ENCODE measurements at regions not wholly inside any gene's neighbourhood (a gene's known extent, or its start where the extent isn't known, plus 50 kb on each side); places are given as distances from the start of the nearest gene placed in this dataset.

DNA sequence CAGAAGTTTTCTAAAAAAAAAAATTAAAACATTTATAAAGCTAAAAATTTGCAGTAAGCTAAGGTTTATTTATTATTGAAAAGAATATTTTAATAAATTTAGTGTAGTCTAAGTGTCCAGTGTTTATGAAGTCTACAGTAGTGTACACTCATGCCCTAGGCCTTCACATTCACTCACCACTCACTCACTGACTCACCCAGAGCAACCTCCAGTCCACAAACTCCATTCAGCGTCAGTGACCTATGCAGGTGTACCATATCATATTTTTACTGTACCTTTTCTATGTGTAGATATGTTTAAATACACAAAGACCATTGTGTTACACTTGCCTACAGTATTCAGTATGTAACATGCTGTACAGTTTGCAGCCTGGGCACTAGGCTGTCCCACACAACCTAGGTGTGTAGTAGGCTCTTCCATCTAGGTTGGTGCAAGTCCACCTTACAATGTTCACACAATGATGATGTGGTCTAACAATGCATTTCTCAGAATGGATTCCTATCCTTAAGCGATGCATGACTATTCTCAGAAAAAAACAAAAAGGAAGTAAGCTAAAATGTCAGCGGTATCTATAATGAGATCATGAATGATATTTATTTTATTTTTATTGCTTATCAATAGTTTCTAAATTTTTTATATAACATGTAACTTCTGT lies 336.7 kb downstream of the AGTPBP1 start:
- TF ChIP-seq, protein P1, sequence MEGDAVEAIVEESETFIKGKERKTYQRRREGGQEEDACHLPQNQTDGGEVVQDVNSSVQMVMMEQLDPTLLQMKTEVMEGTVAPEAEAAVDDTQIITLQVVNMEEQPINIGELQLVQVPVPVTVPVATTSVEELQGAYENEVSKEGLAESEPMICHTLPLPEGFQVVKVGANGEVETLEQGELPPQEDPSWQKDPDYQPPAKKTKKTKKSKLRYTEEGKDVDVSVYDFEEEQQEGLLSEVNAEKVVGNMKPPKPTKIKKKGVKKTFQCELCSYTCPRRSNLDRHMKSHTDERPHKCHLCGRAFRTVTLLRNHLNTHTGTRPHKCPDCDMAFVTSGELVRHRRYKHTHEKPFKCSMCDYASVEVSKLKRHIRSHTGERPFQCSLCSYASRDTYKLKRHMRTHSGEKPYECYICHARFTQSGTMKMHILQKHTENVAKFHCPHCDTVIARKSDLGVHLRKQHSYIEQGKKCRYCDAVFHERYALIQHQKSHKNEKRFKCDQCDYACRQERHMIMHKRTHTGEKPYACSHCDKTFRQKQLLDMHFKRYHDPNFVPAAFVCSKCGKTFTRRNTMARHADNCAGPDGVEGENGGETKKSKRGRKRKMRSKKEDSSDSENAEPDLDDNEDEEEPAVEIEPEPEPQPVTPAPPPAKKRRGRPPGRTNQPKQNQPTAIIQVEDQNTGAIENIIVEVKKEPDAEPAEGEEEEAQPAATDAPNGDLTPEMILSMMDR (IDR thresholded peaks at IDR 0.05), result no peak
- Mint-ChIP-seq H3K4me1 (no peaks in the 10 kb centered on the region), H3K27ac (no peak overlapping the region), H3K4me3 (no peak overlapping the region), H3K27me3 (peaks cover 2% of the 10 kb centered on the region), H3K9me3 (no peaks in the 10 kb centered on the region), H3K36me3 (ENCODE audit: low read depth) (no peaks in the 10 kb centered on the region)
- ATAC-seq (ENCODE audit: low read depth) (no peak), DNase-seq (no peak)
- intact Hi-C loops (cut with micrococcal nuclease), result no loop called here
- CTCF ChIA-PET, result no interaction called here
- POLR2A ChIA-PET, result no interaction called here

DNA sequence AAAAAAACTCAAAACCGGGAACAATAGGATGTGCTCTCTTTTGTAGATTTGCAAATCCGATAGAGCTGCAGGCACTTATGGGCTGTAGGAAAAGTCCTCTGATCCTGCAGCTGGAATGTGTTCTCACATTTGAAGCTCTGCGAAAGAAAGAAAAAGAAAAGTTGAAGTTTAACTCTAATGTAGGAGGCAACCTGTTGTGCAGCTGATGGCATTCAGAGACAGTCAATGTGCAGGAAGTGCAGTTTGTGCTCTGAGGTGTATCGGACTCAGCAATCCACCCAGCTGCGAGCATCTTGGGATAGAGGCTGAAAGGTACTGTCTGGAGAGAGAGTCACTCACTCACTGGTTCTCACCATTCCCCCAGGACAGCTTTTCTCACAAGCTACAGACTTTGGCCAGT lies 339.2 kb downstream of the AGTPBP1 start:
- Mint-ChIP-seq H3K36me3 (ENCODE audit: low read depth) (no peaks in the 10 kb centered on the region), H3K27me3 (peaks cover 4% of the 10 kb centered on the region), H3K9me3 (no peaks in the 10 kb centered on the region), H3K4me1 (no peaks in the 10 kb centered on the region), H3K27ac (no peak overlapping the region), H3K4me3 (no peak overlapping the region)
- TF ChIP-seq, protein P1 (IDR thresholded peaks at IDR 0.05), result no peak
- ATAC-seq (ENCODE audit: low read depth), result no peak
- DNase-seq, result no peak
- ChIA-PET CTCF (no interaction called here), POLR2A (no interaction called here)
- intact Hi-C loops (cut with micrococcal nuclease), result no loop called here

- no peak overlapping the region for H3K27ac Mint-ChIP-seq
- H3K4me1 Mint-ChIP-seq, result no peaks in the 10 kb centered on the region
- TF ChIP-seq, protein P1 (IDR thresholded peaks at IDR 0.05), result no peak
- peaks cover 4% of the 10 kb centered on the region for H3K27me3 Mint-ChIP-seq
- ChIA-PET CTCF (no interaction called here), POLR2A (no interaction called here)
- DNase-seq (no peak), ATAC-seq (ENCODE audit: low read depth) (no peak)
- no peaks in the 10 kb centered on the region for H3K36me3 Mint-ChIP-seq (ENCODE audit: low read depth)
- H3K4me3 Mint-ChIP-seq, result no peak overlapping the region
- no peaks in the 10 kb centered on the region for H3K9me3 Mint-ChIP-seq
- intact Hi-C loops (cut with micrococcal nuclease), result no loop called here
These were observed 339.8 kb downstream of the AGTPBP1 start for GRCh38 chr9:85401998-85402397.

DNA sequence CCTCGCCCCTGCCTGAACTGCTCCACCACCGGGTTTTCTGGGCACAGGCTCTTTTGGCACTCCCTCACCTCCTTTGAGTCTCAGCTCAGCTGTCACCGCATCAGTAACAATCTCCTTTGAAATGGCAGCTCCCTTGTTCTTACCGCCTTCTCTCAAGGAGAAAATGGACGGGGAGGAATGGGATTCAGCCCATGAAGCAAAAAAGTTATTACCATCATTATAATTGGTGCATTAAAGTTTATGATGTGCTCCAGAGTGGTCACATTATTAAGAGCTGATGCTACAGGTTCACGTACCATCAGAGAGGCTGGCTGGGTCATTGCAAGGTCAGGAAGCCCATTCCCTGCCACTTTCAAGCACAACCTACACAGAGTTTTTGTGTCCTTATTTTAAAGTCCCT lies 344.7 kb downstream of the AGTPBP1 start:
- intact Hi-C loops (cut with micrococcal nuclease), result no loop called here
- Mint-ChIP-seq H3K36me3 (ENCODE audit: low read depth) (no peaks in the 10 kb centered on the region), H3K27ac (no peak overlapping the region), H3K4me3 (no peak overlapping the region), H3K4me1 (no peaks in the 10 kb centered on the region), H3K27me3 (peaks cover 4% of the 10 kb centered on the region), H3K9me3 (no peaks in the 10 kb centered on the region)
- ATAC-seq (ENCODE audit: low read depth) (no peak), DNase-seq (no peak)
- ChIA-PET POLR2A (no interaction called here), CTCF (no interaction called here)
- TF ChIP-seq, protein P1 (IDR thresholded peaks at IDR 0.05), result no peak

GRCh38 chr9:85392260-85392659 lies 349.5 kb downstream of the AGTPBP1 start:
- no peak overlapping the region for H3K27ac Mint-ChIP-seq
- no peaks in the 10 kb centered on the region for H3K36me3 Mint-ChIP-seq (ENCODE audit: low read depth)
- intact Hi-C loops (cut with micrococcal nuclease), result no loop called here
- DNase-seq (no peak), ATAC-seq (ENCODE audit: low read depth) (no peak)
- no peaks in the 10 kb centered on the region for H3K9me3 Mint-ChIP-seq
- no peak overlapping the region for H3K4me3 Mint-ChIP-seq
- no peaks in the 10 kb centered on the region for H3K4me1 Mint-ChIP-seq
- ChIA-PET POLR2A (no interaction called here), CTCF (no interaction called here)
- TF ChIP-seq, protein P1 (IDR thresholded peaks at IDR 0.05), result no peak
- H3K27me3 Mint-ChIP-seq, result peaks cover 3% of the 10 kb centered on the region
